GM18505 (cell line): ENCODE measurements at regions not wholly inside any gene's neighbourhood (a gene's known extent, or its start where the extent isn't known, plus 50 kb on each side); places are given as distances from the start of the nearest gene placed in this dataset.
"Not testable (repeated sequence)": the region's sequence is repeated elsewhere in the genome, so short reads cannot be mapped to it uniquely, and the experiment has no call there.

Experiments used
- ATAC-seq: cut with Tn5 transposase; IDR thresholded peaks from one replicate; pipeline ENCODE4 v1.9.1; 2021; ENCODE audit not compliant: unreplicated experiment
- POLR2A ChIP-seq: IDR thresholded peaks from 4 replicates; pipeline ENCODE4 v1.6.1; 2011; ENCODE audit warnings: borderline replicate concordance; ENCODE audit not compliant: insufficient read depth, insufficient read length; ENCODE audit errors: extremely low read depth

DNA sequence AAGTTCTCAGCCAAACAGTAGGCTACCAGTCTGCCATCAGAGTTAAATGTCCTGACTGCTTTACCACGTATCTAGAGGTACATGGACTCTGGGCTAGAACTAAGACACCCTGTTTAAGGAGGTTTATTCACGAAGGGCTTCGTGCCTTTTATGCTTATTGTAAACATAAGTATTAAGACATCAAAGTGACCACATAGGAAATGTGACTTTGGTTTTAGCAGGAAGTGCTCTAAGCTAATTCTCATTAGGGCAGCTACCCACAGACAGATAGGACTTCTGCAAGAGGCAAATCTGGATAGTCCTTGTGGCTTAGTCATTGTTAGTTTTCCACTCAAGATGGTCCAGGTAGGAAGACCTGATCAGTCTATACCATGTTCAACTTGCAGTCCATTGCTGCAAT, 233.3 kb upstream of the MGAT5 start:
- ATAC-seq = no peak

DNA sequence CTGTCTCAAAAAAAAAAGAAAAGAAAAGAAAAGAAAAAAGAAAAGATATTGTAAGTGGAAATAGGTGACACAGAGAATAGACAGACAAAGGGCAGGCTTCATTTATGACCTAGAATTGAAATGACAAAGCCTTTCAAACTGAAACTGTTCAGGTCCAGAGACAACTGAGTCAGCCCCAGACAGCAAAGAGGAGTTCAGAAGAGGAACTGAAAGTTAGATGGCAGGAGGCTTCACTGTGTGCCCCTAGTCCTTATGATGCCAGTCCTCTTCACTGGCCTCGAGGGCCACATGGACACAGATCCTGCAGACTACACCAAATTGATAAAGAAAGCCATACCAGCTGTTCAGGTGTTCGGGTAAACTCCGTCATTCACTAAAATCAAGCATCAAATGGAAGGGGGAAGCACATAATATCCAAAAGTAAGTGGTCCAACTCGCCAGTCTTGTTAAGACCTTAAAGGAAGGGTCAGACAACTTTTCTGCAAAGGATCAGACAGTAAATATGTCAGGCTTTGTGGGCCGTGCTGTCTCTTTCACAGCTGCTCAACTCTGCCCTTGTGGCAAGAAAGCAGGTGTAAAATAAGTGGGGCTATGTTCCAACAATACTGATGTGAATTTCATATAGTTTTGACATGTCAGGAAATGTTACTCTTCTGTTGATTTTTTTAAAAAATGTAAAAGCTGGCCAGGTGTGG, 231.9 kb upstream of the MGAT5 start:
- no peak for TF ChIP-seq POLR2A
- peak; percentile 97 for ATAC-seq

More for the DNA sequence above, 233.3 kb upstream of the MGAT5 start:
- no peak for TF ChIP-seq POLR2A

DNA sequence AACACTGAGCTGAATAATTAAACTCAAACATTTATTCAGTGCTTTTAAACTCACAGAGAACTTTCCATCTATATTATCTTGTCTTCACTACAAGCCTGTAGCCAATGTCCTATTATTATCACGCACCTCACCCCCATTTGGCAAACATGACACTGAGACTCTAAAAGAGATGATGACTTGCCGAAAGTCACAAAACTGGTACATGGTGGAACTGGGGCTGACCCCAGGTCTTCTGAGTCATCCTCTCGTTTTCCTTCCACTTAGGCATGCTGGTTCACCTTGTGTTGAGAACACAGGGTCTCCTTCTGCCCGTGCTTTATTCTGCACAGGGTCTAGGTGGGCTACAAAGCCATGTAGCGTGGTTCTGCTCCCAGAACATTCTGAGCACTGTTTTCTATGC, 230.0 kb upstream of the MGAT5 start:
- ATAC-seq = no peak
- TF ChIP-seq POLR2A = no peak

DNA sequence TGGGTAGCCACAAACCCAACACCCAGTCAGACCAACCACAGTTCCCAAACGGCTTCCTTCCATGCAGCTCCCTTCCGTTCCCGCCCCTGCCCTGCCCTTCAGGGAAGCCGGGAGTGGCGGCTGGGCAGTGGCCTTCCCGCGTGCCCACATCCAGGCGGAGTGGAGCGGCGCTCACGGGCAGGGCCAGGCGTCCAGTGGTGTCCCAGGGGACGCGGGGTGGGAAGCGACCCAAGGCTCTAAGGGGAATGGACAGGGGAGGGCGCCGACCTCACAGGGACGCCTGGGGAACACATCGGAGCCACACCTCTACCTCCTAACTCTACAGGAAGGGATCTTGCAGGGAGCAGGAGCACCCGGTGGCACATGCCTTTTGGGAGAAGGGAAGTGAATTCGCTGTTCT, 225.9 kb upstream of the MGAT5 start:
- TF ChIP-seq POLR2A = no peak
- ATAC-seq = no peak

DNA sequence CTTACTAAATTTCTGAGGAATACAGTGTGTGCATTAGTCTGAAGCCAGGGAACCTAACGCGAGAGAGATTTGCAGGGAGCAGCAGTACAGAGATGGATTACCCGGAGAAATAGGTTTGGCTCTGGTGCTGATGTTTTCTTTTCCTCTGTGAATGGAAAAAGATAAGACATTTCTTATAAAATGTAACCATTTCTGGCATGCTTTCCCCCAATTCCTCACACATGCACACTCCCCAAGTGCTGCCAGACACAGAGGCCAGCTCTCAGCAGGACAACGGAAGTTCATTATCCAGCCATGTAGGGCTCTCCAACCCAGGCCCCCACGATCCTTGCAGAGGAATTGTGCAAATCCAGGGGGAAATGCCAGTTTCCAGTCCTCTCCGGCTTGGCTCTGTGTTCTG, 224.5 kb upstream of the MGAT5 start:
- no peak for ATAC-seq
- TF ChIP-seq POLR2A = no peak

DNA sequence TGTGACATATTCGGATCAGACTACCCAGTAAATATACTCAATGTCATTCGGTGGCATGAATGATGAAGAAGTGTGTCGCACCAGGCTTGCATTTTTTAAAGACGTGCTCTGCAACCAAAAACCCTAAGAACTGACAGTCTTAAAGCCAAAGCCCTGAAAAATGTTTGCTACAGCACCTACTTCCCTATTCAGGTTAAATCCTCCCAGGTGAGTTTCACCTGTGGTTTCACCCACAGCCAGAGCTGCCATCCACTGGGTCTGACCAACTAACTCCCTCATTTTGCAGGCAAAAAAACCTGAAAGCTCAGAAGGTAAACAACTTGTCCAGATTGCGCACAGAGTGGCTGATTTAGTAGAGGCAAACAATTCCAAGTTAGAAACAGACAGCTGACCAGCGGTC, 222.3 kb upstream of the MGAT5 start:
- ATAC-seq = no peak

DNA sequence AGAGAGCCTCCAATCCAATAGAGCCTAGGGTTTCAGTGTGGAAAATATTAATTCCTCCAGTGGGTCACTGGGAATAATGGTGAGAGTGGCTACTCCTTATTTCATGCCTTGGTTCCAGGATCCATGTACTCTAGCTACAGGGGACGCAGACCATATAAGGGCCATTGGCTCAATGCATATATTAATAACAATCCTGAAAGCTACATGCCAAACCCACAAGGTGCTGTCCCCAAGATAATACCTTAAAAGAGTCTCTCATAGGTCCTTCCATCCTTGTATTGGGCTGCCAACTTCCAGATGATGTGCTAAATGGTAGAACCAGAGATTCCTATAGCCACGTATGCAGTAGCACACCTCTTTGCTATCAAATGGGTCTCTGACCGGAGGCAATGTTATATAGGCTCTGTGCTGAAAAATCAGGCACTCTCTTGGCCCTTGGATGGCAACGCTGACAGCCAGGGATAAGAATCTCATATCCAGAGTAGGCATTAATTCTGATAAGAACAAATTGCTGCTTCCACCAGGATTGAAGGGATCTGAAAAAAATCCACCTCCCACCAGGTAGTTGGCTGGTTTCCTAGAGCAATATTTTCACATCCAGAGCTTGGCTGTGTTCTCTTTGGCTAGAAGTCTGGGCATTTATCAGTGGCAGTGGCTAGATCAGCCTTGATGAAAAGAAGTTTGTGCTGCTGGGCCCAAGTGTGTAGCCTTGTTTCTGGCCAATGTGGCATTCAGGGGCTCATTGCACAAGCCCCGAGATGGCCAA, 218.1 kb upstream of the MGAT5 start:
- ATAC-seq = no peak
- TF ChIP-seq POLR2A = no peak

More for the DNA sequence above, 222.3 kb upstream of the MGAT5 start:
- no peak for TF ChIP-seq POLR2A

DNA sequence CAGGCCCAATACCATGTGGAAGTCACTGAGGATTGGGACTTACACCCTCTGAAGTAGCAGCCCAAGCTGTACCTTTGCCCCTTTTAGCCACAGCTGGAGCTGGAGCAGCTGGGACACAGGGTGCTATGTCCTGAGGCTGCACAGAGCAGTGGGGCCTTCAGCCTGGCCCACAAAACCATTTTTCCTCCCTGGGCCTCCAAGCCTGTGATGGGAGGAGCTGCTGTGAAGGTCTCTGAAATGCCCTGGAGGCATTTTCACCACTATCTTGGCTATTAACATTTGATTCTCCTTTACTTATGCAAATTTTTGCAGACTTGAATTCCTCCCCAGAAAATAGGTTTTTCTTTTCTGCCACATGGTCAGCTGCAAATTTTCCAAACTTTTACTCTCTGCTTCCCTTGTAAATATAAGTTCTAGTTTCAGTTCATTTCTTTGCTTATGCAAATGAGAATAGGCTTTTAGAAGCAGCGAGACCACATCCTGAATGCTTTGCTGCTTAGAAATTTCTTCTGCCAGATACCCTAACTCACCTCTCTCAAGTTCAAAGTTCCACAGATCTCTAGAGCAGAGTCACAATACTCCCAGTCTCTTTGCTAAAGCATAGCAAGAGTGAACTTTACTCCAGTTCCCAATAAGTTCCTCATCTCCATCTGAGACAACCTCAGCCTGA, 213.8 kb upstream of the MGAT5 start:
- ATAC-seq = peak; percentile 64
- no peak for TF ChIP-seq POLR2A

DNA sequence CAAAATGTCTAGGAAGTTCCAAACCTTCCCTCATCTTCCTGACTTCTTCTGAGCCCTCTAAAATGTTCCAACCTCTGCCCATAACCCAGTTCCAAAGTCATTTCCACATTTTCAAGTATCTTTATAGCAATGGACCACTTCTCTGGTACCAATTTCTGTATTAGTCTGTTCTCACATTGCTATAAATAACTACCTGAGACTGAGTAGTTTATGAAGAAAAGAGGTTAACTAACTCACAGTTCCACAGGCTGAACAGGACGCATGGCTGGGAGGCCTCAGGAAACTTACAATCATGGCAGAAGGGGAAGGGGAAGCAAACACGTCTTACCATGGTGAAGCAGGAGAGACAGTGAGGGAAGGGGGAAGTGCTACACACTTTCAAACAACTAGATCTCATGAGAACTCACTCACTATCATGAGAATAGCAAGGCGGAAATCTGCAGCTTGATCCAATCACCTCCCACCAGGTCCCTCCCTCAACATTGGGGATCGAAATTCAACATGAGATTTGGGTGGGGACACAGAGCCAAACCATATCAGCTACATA, 213.2 kb upstream of the MGAT5 start:
- ATAC-seq = not testable (repeated sequence)

DNA sequence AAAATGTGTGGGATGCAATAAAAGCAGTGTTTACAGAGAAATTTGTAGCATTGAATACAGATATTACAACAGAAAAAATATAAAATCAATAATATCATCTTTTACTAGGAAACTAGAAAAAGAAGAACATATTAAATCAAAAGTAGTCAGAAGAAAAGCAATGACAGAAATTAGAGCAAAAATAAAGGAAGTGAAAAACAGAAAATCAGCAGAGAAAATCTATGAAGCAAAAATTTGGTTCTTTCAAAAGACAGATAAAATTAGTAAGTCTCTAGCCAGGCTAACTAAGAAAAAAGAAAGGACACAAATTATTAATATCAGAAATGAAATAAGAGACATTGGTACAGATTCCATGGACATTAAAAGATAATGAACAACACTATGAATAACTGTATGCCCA, 212.0 kb upstream of the MGAT5 start:
- no peak for TF ChIP-seq POLR2A
- no peak for ATAC-seq

DNA sequence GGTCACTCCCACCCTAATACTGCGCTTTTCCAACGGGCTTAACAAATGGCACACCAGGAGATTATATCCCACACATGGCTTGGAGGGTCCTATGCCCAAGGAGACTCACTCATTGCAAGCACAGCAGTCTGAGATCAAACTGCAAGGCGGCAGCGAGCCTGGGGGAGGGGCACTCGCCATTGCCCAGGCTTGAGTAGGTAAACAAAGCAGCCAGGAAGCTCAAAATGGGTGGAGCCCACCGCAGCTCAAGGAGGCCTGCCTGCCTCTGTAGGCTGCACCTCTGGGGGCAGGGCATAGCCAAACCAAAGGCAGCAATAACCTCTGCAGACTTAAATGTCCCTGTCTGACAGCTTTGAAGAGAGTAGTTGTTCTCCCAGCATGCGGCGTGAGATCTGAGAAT, 210.8 kb upstream of the MGAT5 start:
- ATAC-seq = not testable (repeated sequence)

DNA sequence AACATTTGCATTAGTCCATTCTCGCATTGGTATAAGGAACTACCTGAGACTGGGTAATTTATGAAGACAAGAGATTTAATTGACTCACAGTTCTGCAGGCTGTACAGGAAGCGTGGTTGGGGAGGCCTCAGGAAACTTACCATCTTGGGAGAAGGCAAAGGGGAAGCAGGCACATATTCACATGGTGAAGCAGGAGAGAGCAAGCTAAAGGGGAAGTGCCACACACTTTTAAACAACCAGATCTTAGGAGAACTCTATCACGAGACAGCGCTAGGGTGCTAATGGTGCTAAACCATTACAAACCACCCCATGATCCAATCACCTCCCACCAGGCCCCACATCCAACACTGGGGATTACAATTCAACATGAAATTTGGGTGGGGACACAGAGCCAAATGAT, 201.7 kb upstream of the MGAT5 start:
- no peak for ATAC-seq
- TF ChIP-seq POLR2A = no peak

DNA sequence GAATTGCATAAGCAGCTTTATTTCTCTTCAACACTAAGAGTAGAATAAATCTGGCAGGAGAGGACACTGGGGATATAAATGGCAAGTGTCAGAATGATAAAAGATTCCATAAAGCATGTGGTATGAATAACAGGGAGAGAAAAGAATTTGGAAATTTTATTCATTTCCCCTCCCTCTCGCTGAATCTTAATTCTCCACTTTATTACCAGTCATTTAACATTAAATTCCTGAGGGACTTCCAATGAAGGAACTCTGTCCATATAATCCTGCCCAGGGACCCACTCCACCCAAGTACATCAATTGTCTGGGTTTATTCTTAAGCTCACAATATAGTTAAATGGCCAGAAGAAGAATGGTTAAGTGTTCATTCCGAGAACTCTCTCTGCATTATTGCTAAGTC, 197.7 kb upstream of the MGAT5 start:
- ATAC-seq = no peak
- no peak for TF ChIP-seq POLR2A

DNA sequence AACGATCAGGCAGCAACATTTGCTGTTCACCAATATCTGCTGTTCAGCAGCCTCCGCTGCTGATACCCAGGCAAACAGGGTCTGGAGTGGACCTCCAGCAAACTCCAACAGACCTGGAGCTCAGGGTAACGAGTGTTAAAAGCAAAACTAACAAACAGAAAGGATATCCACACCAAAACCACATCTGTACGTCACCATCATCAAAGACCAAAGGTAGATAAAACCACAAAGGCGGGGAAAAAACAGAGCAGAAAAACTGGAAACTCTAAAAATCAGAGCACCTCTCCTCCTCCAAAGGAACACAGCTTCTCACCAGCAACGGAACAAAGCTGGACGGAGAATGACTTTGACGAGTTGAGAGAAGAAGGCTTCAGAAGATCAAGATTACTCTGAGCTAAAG, 192.8 kb upstream of the MGAT5 start:
- ATAC-seq = not testable (repeated sequence)

DNA sequence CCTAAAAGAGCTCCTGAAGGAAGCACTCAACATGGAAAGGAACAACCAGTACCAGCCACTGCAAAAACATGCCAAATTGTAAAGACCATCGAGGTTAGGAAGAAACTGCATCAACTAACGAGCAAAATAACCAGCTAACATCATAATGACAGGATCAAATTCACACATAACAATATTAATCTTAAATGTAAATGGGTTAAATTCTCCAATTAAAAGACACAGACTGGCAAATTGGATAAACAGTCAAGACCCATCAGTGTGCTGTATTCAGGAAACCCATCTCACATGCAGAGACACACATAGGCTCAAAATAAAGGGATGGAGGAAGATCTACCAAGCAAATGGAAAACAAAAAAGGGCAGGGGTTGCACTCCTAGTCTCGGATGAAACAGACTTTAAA, 191.6 kb upstream of the MGAT5 start:
- ATAC-seq = not testable (repeated sequence)

DNA sequence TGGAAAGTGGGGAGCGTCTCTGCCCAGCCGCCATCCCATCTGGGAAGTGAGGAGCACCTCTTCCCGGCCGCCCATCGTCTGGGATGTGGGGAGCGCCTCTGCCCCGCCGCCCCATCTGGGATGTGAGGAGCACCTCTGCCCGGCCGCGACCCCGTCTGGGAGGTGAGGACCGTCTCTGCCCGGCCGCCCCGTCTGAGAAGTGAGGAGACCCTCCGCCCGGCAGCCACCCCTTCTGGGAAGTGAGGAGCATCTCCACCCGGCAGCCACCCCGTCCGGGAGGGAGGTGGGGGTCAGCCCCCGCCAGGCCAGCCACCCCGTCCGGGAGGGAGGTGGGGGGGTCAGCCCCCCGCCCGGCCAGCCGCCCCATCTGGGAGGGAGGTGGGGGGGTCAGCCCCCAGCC, 190.0 kb upstream of the MGAT5 start:
- not testable (repeated sequence) for ATAC-seq
